HG03460 (cell line): ENCODE measurements at regions not wholly inside any gene's neighbourhood (a gene's known extent, or its start where the extent isn't known, plus 50 kb on each side); places are given as distances from the start of the nearest gene placed in this dataset.

ENCODE experiments used
- ATAC-seq: cut with Tn5 transposase; IDR thresholded peaks from one replicate; pipeline ENCODE4 v1.9.1; 2021; ENCODE audit not compliant: unreplicated experiment

- no peak for ATAC-seq
These were observed 142.2 kb downstream of the ABCA8 start for GRCh38 chr17:68812876-68813584.

- no peak for ATAC-seq
These were observed 146.0 kb downstream of the ABCA8 start for GRCh38 chr17:68809148-68809547.

GRCh38 chr17:68807998-68808772 lies 147.0 kb downstream of the ABCA8 start:
- no peak for ATAC-seq

- ATAC-seq: no peak
These were observed 149.6 kb downstream of the ABCA8 start for GRCh38 chr17:68805609-68806008.

- ATAC-seq: no peak
These were observed 150.2 kb downstream of the ABCA8 start for GRCh38 chr17:68804777-68805520.

GRCh38 chr17:68803164-68803929 lies 151.8 kb downstream of the ABCA8 start:
- no peak for ATAC-seq

GRCh38 chr17:68801335-68802247 lies 153.6 kb downstream of the ABCA8 start:
- ATAC-seq: no peak

- ATAC-seq: no peak
These were observed 154.4 kb downstream of the ABCA8 start for GRCh38 chr17:68800751-68801150.

GRCh38 chr17:68794636-68795434 lies 160.4 kb downstream of the ABCA8 start:
- no peak for ATAC-seq

GRCh38 chr17:68792873-68793272 lies 162.3 kb downstream of the ABCA8 start:
- no peak for ATAC-seq

GRCh38 chr17:68792042-68792685 lies 163.0 kb downstream of the ABCA8 start:
- no peak for ATAC-seq

- no peak for ATAC-seq
These were observed 164.3 kb downstream of the ABCA8 start for GRCh38 chr17:68790931-68791330.

GRCh38 chr17:68790492-68790891 lies 164.7 kb downstream of the ABCA8 start:
- ATAC-seq: no peak

- no peak for ATAC-seq
These were observed 165.8 kb downstream of the ABCA8 start for GRCh38 chr17:68789203-68789962.

- no peak for ATAC-seq
These were observed 169.4 kb downstream of the ABCA8 start for GRCh38 chr17:68785565-68786486.

- no peak for ATAC-seq
These were observed 170.8 kb downstream of the ABCA8 start for GRCh38 chr17:68784431-68784830.

- no peak for ATAC-seq
These were observed 171.3 kb downstream of the ABCA8 start for GRCh38 chr17:68783861-68784260.
